Neural cell (in vitro differentiated cells): ENCODE measurements at regions not wholly inside any gene's neighbourhood (a gene's known extent, or its start where the extent isn't known, plus 50 kb on each side); places are given as distances from the start of the nearest gene placed in this dataset.

Experiments used
- CTCF ChIP-seq: fragments of 450-650 bp; IDR thresholded peaks from 2 replicates; pipeline ENCODE4 v1.5.1; 2014; ENCODE audit warnings: antibody characterized with exemption, mild to moderate bottlenecking, moderate library complexity; ENCODE audit not compliant: poor library complexity, severe bottlenecking
- EP300 ChIP-seq: fragments of 450-650 bp; conservative IDR thresholded peaks from 2 replicates; pipeline ENCODE4 v1.6.1; 2014; ENCODE audit warnings: antibody characterized with exemption, mild to moderate bottlenecking, moderate library complexity; ENCODE audit not compliant: poor library complexity, severe bottlenecking
- EZH2 ChIP-seq: fragments of 200-600, 300-800 bp; shearing (Covaris generic), sonication (generic); IDR thresholded peaks from 2 replicates; pipeline ENCODE4 v1.6.1; 2014; ENCODE audit warnings: antibody characterized with exemption, low read length, borderline replicate concordance, mild to moderate bottlenecking; ENCODE audit not compliant: insufficient read depth, poor library complexity, severe bottlenecking
- MXI1 ChIP-seq: fragments of 450-650 bp; conservative IDR thresholded peaks from 2 replicates; pipeline ENCODE4 v1.6.1; 2014; ENCODE audit warnings: antibody characterized with exemption, mild to moderate bottlenecking; ENCODE audit not compliant: poor library complexity, severe bottlenecking
- POLR2AphosphoS5 ChIP-seq: IDR thresholded peaks from 2 replicates; pipeline ENCODE4 v1.6.1; 2012
- RAD21 ChIP-seq: fragments of 450-650 bp; conservative IDR thresholded peaks from 2 replicates; pipeline ENCODE4 v1.6.1; 2014; ENCODE audit warnings: antibody characterized with exemption, mild to moderate bottlenecking, moderate library complexity
- REST ChIP-seq: IDR thresholded peaks from 2 replicates; pipeline ENCODE4 v1.6.1; 2012; ENCODE audit warnings: borderline replicate concordance
- SMC3 ChIP-seq: fragments of 450-650 bp; conservative IDR thresholded peaks from 2 replicates; pipeline ENCODE4 v1.6.1; 2014; ENCODE audit warnings: antibody characterized with exemption, mild to moderate bottlenecking, moderate library complexity; ENCODE audit not compliant: poor library complexity
- TAF1 ChIP-seq: IDR thresholded peaks from 2 replicates; pipeline ENCODE4 v1.6.1; 2012; ENCODE audit warnings: low read depth

- no peak for TF ChIP-seq CTCF
- no peak for TF ChIP-seq POLR2AphosphoS5
- TF ChIP-seq EZH2 = no peak
- no peak for TF ChIP-seq SMC3
- no peak for TF ChIP-seq EP300
- no peak for TF ChIP-seq RAD21
- TF ChIP-seq REST = no peak
- no peak for TF ChIP-seq TAF1
- no peak for TF ChIP-seq MXI1
Measured at GRCh38 chr5:124669956-124670721, 76.3 kb downstream of the ZNF608 start.
